Motor neuron (in vitro differentiated cells): ENCODE measurements at regions not wholly inside any gene's neighbourhood (a gene's known extent, or its start where the extent isn't known, plus 50 kb on each side); places are given as distances from the start of the nearest gene placed in this dataset.
"Not testable (repeated sequence)": the region's sequence is repeated elsewhere in the genome, so short reads cannot be mapped to it uniquely, and the experiment has no call there.

Experiments used
- ATAC-seq, 8 experiments: fragments of 200-7000 bp; cut with Tn5 transposase; replicated peaks in 6 of 8; 2 replicates each; pipeline ENCODE4 v1.8.0; 2021; ENCODE audit warnings: mild to moderate bottlenecking in 8 of 8, moderate library complexity in 8 of 8
- H3K27ac ChIP-seq, 2 donors: fragments of 250-450 bp; sonication (Bioruptor Pico); 2 replicates each; pipeline ENCODE4 v1.9.0; 2021; ENCODE audit warnings: antibody characterized with exemption in 2 of 2, mild to moderate bottlenecking in 2 of 2, moderate library complexity in 1 of 2
- H3K4me1 ChIP-seq, 2 donors: fragments of 250-450 bp; sonication (Bioruptor Pico); replicated peaks in 1 of 2; 2 replicates each; pipeline ENCODE4 v1.6.1; 2021; ENCODE audit warnings: antibody characterized with exemption in 2 of 2, mild to moderate bottlenecking in 2 of 2, moderate library complexity in 1 of 2
- H3K4me3 ChIP-seq, 5 donors: fragments of 250-450 bp; sonication (Bioruptor Pico); 2 replicates each; pipeline ENCODE4 v1.9.0; 2021; ENCODE audit warnings: antibody characterized with exemption in 5 of 5, mild to moderate bottlenecking in 5 of 5, moderate library complexity in 4 of 5
- WGBS, 10 experiments: fragments of 450-650 bp; shearing (Covaris generic); methylation state at CpG; one replicate each; pipeline ENCODE4 v1.0.0; 2022; 5-methylcytosine and 5-hydroxymethylcytosine counted together
- in situ Hi-C, 9 experiments: fragments of 400-800 bp; cut with MboI; loops; one replicate each; pipeline ENCODE4 v1.15.0; 2021; ENCODE audit warnings: low sequenced_read_pairs in 9 of 9, low pct_unique_long_range_greater_than_20kb in 2 of 9; ENCODE audit not compliant: unreplicated experiment in 9 of 9

DNA sequence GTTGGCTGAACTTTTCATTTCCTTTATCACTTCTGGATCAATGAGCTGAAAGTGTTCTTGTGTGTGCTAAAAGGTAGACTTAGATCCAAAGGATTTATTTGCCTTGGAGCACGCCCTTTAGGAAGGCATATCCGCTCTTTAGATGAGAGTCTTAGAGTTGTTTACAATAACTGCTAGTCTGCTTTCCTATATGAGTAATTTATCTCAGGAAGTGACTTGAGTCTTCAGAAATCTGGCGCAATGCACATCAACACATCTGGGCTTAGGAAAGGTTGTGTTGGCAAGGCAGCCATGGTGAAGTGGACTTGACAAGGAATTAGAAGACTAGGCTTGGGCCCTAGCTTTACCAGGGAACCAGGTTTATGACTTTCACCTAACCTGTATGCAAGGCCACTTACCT is 204.1 kb upstream of the PTGFR start:
- Histone ChIP-seq H3K4me1 (no peaks in the 10 kb centered on the region), H3K4me3 (no peak overlapping the region), H3K27ac (no peak overlapping the region)
- ATAC-seq = no peak
- WGBS, 10 experiments = 76 to 83% (median 82%) methylated on average over 1 to 3 of the region's 3 CpGs; no CpG with 5 or more reads in 6 of the 10 experiments
- in situ Hi-C loops = no loop called here

DNA sequence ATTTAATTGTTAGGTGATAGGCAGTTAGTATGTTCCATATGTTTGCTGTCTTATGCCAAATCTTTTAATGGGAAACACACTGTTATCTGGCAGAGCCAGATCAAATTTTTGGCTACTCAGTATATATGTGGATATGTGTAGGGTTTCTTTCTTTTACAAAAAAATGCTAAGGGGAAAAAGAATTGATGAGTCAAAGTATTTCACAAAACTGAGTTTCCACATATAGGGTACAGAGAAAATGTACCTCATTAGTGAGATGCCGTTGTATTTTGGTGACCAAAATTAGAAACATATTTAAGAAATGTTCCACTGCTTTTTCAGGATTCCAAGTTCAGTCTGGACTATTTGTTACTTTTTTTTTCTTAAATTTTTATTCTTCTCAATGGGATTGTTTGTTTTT is 201.2 kb upstream of the PTGFR start:
- 0 to 100% (median 83%) methylated on average over 1 of the region's 1 CpG; no CpG with 5 or more reads in 1 of the 10 experiments for WGBS, 10 experiments
- no peaks in the 10 kb centered on the region for H3K4me1 ChIP-seq
- ATAC-seq = no peak
- in situ Hi-C loops = no loop called here
- H3K4me3 ChIP-seq = no peak overlapping the region
- H3K27ac ChIP-seq = no peak overlapping the region

DNA sequence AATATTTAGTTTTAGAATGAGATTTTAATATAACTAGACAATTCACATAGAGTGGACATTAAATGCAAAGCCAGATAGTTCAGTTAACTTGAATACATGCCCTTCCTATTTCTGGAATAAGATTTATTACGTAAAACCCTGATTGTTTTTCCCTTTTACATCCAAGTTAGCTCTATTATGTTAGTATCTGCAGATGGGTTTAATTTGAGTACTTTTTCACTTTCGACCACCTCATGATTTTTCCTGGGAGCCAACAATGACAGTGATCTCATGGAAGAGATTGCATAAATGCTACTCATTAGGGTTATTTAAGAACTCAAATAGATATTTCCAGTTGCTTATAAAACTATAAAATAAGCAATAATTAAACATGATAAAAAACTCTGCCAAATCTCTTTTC is 199.4 kb upstream of the PTGFR start:
- in situ Hi-C loops = no loop called here
- no peaks in the 10 kb centered on the region for H3K4me1 ChIP-seq
- ATAC-seq = no peak
- no peak overlapping the region for H3K4me3 ChIP-seq
- WGBS, 10 experiments = 21 to 100% (median 82%) methylated on average over 1 to 2 of the region's 2 CpGs
- no peak overlapping the region for H3K27ac ChIP-seq

DNA sequence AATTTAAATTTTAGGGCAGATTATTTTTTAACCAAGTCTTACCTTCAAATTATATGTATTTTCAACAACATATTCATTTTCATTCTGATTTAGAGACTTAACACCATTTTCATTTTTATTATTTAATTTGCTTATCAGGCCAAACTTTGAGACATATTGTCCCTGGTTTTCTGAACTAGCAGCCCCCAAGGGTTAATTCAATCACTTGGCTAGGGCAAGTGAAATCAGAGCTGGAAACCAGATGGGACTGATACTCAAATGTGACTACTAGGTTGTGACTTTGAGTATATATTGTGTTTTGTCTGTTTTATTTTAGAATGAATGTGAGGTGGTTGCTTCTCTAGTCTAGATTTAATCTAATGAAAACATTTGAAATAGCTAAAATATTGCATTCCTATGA is 198.9 kb upstream of the PTGFR start:
- H3K4me1 ChIP-seq = no peaks in the 10 kb centered on the region
- H3K27ac ChIP-seq = no peak overlapping the region
- ATAC-seq = no peak
- in situ Hi-C loops = no loop called here
- H3K4me3 ChIP-seq = no peak overlapping the region

DNA sequence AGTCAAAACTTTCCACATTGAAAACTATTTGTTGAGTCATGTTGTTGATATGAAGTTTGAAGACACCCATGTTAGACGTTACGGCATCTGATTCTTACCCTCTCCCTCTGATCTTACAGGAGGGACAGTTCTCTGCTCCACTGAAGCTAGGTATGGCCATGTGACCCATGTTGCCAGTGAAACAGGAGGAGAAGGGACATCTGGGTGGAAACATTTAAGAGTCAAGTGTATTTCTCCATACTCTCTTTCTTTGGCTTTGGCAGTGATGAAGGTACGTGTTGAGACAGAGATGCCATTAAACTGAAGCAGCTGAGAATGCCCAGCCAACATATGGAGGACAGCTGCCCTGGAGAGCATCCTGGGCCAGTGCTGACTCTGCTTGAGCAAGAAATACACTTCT is 198.4 kb upstream of the PTGFR start:
- peak in 2 of 8 experiments; percentile 21 to 59 for ATAC-seq
- in situ Hi-C loops = no loop called here
- 0 to 86% (median 68%) methylated on average over 1 to 3 of the region's 3 CpGs; no CpG with 5 or more reads in 3 of the 10 experiments for WGBS, 10 experiments
- Histone ChIP-seq H3K4me1 (no peaks in the 10 kb centered on the region), H3K4me3 (no peak overlapping the region), H3K27ac (no peak overlapping the region)

DNA sequence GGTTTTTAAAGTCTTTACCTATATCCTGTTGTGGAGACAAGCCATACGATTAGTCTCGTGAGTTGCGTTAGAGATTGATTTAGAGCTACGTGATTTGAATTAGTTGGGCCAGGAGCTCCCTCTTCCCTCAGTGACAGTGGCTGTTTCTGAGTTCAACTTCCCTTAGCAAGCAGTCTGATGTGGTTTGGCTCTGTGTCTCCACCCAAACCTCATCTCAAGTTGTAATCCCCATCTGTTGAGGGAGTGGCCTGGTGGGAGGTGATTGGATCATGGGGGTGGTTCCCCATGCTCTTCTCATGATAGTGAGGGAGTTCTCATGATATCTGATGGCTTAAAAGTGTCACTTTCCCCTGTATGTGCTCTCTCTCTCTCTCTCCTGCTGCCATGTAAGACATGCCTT is 192.9 kb upstream of the PTGFR start:
- Histone ChIP-seq H3K27ac (no peak overlapping the region), H3K4me3 (no peak overlapping the region), H3K4me1 (no peaks in the 10 kb centered on the region)
- 53 to 97% (median 89%) methylated on average over 2 to 4 of the region's 4 CpGs; no CpG with 5 or more reads in 1 of the 10 experiments for WGBS, 10 experiments
- in situ Hi-C loops = no loop called here
- ATAC-seq = peak in 3 of 8 experiments; percentile 63 to 94 (median 87)

DNA sequence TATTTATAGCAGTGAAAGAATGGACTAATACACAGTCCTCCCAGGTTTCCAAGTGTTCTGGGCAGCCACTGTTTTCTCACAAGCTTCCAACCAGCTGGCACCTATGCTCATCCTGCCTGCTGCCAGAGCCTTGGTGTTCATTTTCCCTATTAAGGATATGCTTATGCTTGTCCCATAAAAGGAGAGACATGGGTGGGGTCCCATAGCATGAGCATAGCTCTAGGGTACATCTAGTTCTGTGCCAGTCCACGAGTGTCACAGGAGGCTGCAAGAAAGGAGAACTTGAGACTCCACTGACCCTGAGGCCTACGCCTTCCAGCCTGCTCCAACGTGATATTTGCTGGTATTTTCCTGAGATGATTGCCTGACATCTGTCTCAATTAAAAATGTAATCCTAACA is 192.4 kb upstream of the PTGFR start:
- peak in 3 of 8 experiments; percentile 65 to 82 (median 70) for ATAC-seq
- Histone ChIP-seq H3K27ac (no peak overlapping the region), H3K4me3 (no peak overlapping the region), H3K4me1 (no peaks in the 10 kb centered on the region)
- WGBS, 10 experiments = 33 to 84% (median 56%) methylated on average over 1 to 3 of the region's 3 CpGs; no CpG with 5 or more reads in 5 of the 10 experiments
- in situ Hi-C loops = no loop called here

DNA sequence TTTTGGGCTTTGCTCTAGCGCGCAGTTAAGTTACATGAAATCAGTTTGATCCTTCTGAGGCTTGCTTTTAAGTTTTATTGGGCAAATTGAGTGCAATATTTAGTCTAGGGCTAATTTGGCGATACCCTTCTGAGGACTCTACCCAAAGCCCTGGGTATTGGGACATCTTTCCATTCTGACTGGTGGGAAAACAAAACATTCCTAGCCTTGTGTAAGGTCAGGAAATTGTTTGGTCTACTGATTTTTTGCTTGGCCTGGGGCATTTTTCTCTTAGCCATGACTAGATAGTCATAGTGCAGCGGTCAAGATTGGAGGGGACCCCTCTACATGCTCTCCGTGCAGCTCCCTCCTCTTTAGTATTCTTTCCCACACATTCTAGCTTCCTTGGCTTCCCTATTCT is 189.6 kb upstream of the PTGFR start:
- H3K4me3 ChIP-seq = no peak overlapping the region
- in situ Hi-C loops = no loop called here
- no peak for ATAC-seq
- H3K27ac ChIP-seq = no peak overlapping the region
- H3K4me1 ChIP-seq = no peaks in the 10 kb centered on the region
- 58 to 96% (median 86%) methylated on average over 1 to 5 of the region's 5 CpGs for WGBS, 10 experiments

DNA sequence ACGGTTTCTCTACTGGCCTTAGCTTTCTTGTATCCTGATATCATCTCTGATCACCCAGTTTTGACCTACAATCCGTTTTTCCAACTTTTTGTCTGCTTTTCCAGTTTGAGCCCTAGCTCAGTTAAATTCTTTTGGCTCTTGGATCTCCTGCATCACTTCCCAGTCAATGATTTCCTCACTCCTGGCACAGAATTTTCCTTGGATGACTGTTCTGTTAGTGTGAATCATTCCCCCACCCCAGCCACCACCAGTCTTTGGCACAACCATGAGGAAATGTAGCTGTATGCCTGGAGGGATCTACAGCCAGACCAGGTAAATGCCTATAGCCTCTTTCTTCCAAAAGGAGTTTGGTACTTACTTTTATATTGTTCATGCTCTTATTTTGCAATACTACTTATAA is 187.2 kb upstream of the PTGFR start:
- in situ Hi-C loops = no loop called here
- ATAC-seq = peak in 1 of 8 experiments; percentile 16
- Histone ChIP-seq H3K4me3 (no peak overlapping the region), H3K4me1 (no peaks in the 10 kb centered on the region), H3K27ac (no peak overlapping the region)
- 0 to 72% (median 20%) methylated on average over 1 to 2 of the region's 2 CpGs for WGBS, 10 experiments

DNA sequence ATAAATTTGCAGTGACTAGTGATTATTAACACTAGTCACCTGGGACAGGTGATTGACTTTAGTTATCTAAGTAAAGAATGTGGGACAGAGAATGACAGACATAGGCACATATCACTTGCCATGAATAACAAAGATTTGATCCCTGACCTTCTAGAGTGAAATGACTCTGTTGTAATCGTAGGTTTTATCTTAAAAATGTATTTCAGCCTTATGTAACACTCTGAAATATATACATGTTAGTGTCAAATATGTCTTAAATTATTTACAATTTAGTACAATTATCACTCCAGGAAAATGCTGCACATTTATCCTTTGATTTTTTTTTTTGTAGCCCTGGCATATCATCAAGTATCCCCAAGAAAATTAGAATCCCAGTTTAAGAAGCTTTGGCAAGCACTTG is 186.4 kb upstream of the PTGFR start:
- ATAC-seq = no peak
- in situ Hi-C loops = no loop called here

DNA sequence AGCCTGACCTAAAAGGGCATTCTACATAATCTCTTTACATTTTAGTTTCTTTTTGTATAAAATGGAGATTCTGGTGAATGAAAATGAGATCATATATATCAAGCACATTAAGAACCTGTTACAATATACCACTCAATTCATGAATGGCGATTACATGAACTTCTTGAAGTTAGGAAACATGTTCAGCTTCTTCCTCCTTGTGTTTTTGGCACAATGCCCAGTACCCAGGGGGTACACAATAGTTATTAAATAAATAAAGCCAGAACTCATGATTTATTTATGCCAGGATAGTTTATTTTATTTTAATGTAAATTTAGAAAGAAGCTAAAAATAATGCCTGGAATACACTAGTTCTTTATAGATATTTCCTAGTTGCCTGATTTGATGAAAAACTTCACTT is 186.0 kb upstream of the PTGFR start:
- H3K4me1 ChIP-seq = no peaks in the 10 kb centered on the region
- H3K4me3 ChIP-seq = no peak overlapping the region
- H3K27ac ChIP-seq = no peak overlapping the region
- no peak for ATAC-seq
- in situ Hi-C loops = no loop called here
- WGBS, 10 experiments = 17 to 100% (median 75%) methylated on average over 1 of the region's 1 CpG; no CpG with 5 or more reads in 1 of the 10 experiments

More for the DNA sequence above, 186.4 kb upstream of the PTGFR start:
- WGBS, 10 experiments = 29 to 100% (median 66%) methylated on average over 1 of the region's 1 CpG
- H3K4me3 ChIP-seq = no peak overlapping the region
- no peaks in the 10 kb centered on the region for H3K4me1 ChIP-seq
- H3K27ac ChIP-seq = no peak overlapping the region

DNA sequence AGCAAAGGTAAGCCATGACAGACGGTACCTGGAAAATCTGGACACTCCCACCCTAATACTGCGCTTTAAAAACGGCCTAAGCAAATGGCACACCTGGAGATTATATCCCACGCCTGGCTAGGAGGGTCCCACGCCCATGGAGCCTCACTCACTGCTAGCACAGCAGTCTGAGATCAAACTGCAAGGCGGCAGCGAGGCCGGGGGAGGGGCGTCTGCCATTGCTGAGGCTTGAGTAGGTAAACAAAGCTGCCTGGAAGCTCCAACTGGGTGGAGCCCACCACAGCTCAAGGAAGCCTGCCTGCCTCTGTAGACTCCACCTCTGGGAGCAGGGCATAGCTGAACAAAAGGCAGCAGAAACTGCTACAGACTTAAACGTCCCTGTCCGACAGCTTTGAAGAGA is 180.5 kb upstream of the PTGFR start:
- H3K4me1 ChIP-seq, H3K27ac ChIP-seq, H3K4me3 ChIP-seq, in situ Hi-C loops, ATAC-seq: not testable (repeated sequence)
- WGBS, 10 experiments = 0 to 94% (median 80%) methylated on average over 1 to 6 of the region's 11 CpGs; no CpG with 5 or more reads in 5 of the 10 experiments

DNA sequence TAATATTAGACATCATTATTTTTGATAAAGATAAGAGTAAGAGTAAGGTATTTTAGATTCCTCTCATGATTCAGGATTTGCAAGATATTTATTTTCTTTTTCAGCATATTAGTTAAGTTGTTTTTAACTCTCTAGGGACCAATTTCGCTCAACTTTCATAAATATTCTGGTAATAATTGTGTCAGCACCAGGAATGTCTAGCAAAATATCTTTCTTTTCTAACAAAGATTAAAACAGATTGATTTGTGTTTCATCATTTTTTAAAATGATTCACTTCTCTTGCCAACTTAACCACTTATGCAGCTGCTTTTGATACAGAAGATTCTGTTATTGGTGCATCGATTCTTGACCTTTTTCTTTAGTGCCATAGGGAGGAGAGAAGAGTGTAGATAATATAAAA is 172.8 kb upstream of the PTGFR start:
- no peaks in the 10 kb centered on the region for H3K4me1 ChIP-seq
- 0 to 69% (median 40%) methylated on average over 1 to 2 of the region's 2 CpGs for WGBS, 10 experiments
- no peak for ATAC-seq
- H3K27ac ChIP-seq = no peak overlapping the region
- in situ Hi-C loops = no loop called here
- H3K4me3 ChIP-seq = no peak overlapping the region

DNA sequence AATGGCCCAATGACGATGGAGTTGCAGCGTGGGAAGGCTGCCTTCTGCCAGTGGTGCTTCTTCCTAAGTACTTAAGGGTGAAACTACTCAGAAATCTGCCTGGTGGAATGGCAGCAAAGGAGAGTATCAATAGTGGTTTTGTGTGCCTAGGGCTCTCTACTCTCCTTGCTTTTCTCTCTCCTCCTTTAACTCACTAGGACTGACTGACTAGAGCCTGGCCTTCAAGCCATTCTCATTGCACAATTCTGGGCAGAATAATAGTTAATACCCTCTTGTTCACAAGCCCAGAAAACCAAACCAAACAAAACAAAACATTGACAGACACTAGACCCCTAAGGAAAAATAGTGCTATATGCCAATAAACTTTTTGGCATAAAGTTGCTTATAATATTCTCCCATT is 171.2 kb upstream of the PTGFR start:
- no peak overlapping the region for H3K27ac ChIP-seq
- no peak overlapping the region for H3K4me3 ChIP-seq
- H3K4me1 ChIP-seq = no peaks in the 10 kb centered on the region
- no peak for ATAC-seq
- WGBS, 10 experiments = 63 to 79% (median 75%) methylated on average over 2 of the region's 2 CpGs; no CpG with 5 or more reads in 5 of the 10 experiments
- in situ Hi-C loops = no loop called here
